Esophagus squamous epithelium (tissue), 4 donors: ENCODE measurements at regions not wholly inside any gene's neighbourhood (a gene's known extent, or its start where the extent isn't known, plus 50 kb on each side); places are given as distances from the start of the nearest gene placed in this dataset.

Experiments
- CTCF ChIP-seq, 6 experiments: fragments of 450-650 bp in 4 of 6; fragments of 200-600 bp in 2 of 6; sonication (generic) in 2 of 6; IDR thresholded peaks; one replicate each; pipeline ENCODE4 v1.5.1; 2016 to 2019; ENCODE audit warnings: antibody characterized with exemption in 6 of 6, mild to moderate bottlenecking in 4 of 6, moderate library complexity in 4 of 6
- POLR2A ChIP-seq, 4 donors: fragments of 450-650 bp; IDR thresholded peaks; one replicate each; pipeline ENCODE4 v1.6.1; 2017; ENCODE audit warnings: antibody characterized with exemption in 4 of 4, mild to moderate bottlenecking in 4 of 4, moderate library complexity in 3 of 4

GRCh38 chr3:90034038-90034437 is 926.6 kb downstream of the EPHA3 start:
- TF ChIP-seq CTCF (IDR thresholded peaks at IDR 0.05) (no peak), POLR2A (IDR thresholded peaks at IDR 0.05) (no peak)
